Activated CD4-positive, alpha-beta T cell treated with anti-CD3 and anti-CD28 coated beads for 36 hours (primary cell): ENCODE measurements at regions not wholly inside any gene's neighbourhood (a gene's known extent, or its start where the extent isn't known, plus 50 kb on each side); places are given as distances from the start of the nearest gene placed in this dataset.

Experiments
- ATAC-seq: fragments of 200-7000 bp; cut with Tn5 transposase; one replicate; pipeline ENCODE4 v1.10.0; 2021; ENCODE audit warnings: mild to moderate bottlenecking, moderate library complexity
- CTCF ChIA-PET: fragments of 350-600 bp; sonication (Branson Sonifier 250); formaldehyde crosslinking; loops from one replicate; lab custom pipeline; 2021; ENCODE audit warnings: antibody characterized with exemption; lab: Charles Lee
- POLR2A ChIA-PET: fragments of 350-600 bp; sonication (Branson Sonifier 250); formaldehyde crosslinking; loops from one replicate; lab custom pipeline; 2021; ENCODE audit warnings: antibody characterized with exemption, inconsistent platforms; lab: Charles Lee
- DNase-seq: peaks from one replicate; pipeline ENCODE4 v3.0.0-alpha.2; 2020
- H3K27ac Mint-ChIP-seq: one replicate; pipeline ENCODE4 v1.8.0; 2021; ENCODE audit warnings: mixed read lengths
- H3K27me3 Mint-ChIP-seq: one replicate; pipeline ENCODE4 v1.8.0; 2021; ENCODE audit warnings: mixed read lengths
- H3K36me3 Mint-ChIP-seq: one replicate; pipeline ENCODE4 v1.8.0; 2021; ENCODE audit warnings: low read depth, mixed read lengths
- H3K4me1 Mint-ChIP-seq: one replicate; pipeline ENCODE4 v1.8.0; 2021; ENCODE audit warnings: mixed read lengths
- H3K4me3 Mint-ChIP-seq: one replicate; pipeline ENCODE4 v1.8.0; 2021; ENCODE audit warnings: mild to moderate bottlenecking, moderate library complexity, mixed read lengths
- H3K9me3 Mint-ChIP-seq: one replicate; pipeline ENCODE4 v1.8.0; 2021; ENCODE audit warnings: low read depth, mixed read lengths
- intact Hi-C, 2 experiments: fragments of 100-400 bp; cut with DNase I in 1 of 2; cut with micrococcal nuclease in 1 of 2; formaldehyde crosslinking; loops; one replicate each; pipeline versions ENCODE4 v1.14.2 to v1.15.1; 2022 to 2024; cut with DNase I, micrococcal nuclease

- H3K27ac Mint-ChIP-seq = no peak overlapping the region
- CTCF ChIA-PET = no interaction called here
Observed at GRCh38 chr15:62708470-62708869, 334.1 kb upstream of the TPM1 start.

GRCh38 chr15:62709261-62709660 is 333.3 kb upstream of the TPM1 start:
- Mint-ChIP-seq H3K36me3 (no peaks in the 10 kb centered on the region), H3K27ac (no peak overlapping the region), H3K4me3 (no peak overlapping the region), H3K4me1 (peaks cover 14% of the 10 kb centered on the region), H3K9me3 (no peaks in the 10 kb centered on the region), H3K27me3 (peaks cover 5% of the 10 kb centered on the region)
- CTCF ChIA-PET = no interaction called here
- POLR2A ChIA-PET = no interaction called here
- ATAC-seq = no peak
- intact Hi-C loops = no loop called here
- DNase-seq = no peak

More at GRCh38 chr15:62708470-62708869, 334.1 kb upstream of the TPM1 start:
- Mint-ChIP-seq H3K9me3 (no peaks in the 10 kb centered on the region), H3K36me3 (no peaks in the 10 kb centered on the region), H3K4me1 (peaks cover 14% of the 10 kb centered on the region), H3K27me3 (peaks cover 5% of the 10 kb centered on the region), H3K4me3 (no peak overlapping the region)
- intact Hi-C loops = no loop called here
- ATAC-seq = no peak
- no peak for DNase-seq
- POLR2A ChIA-PET = no interaction called here

- Mint-ChIP-seq H3K4me1 (peaks cover 14% of the 10 kb centered on the region), H3K4me3 (no peak overlapping the region)
- peak; percentile 98 for ATAC-seq
Observed at GRCh38 chr15:62711691-62712454, 330.7 kb upstream of the TPM1 start.

GRCh38 chr15:62712455-62712839 is 330.1 kb upstream of the TPM1 start:
- intact Hi-C loops = loop anchor here in 1 of 2 experiments (10.0 kb wide), 2 partner anchors 318 to 598 kb away; partner anchors contain the start of gene TLN2
- Mint-ChIP-seq H3K27me3 (peaks cover 5% of the 10 kb centered on the region), H3K9me3 (no peaks in the 10 kb centered on the region), H3K4me3 (no peak overlapping the region), H3K4me1 (peaks cover 14% of the 10 kb centered on the region), H3K27ac (peak overlapping the region; percentile 69), H3K36me3 (no peaks in the 10 kb centered on the region)
- ATAC-seq (peak; percentile 55), DNase-seq (peak; percentile 6)
- ChIA-PET CTCF (no interaction called here), POLR2A (no interaction called here)

More at GRCh38 chr15:62711691-62712454, 330.7 kb upstream of the TPM1 start:
- DNase-seq = peak; percentile 50
- no peaks in the 10 kb centered on the region for H3K36me3 Mint-ChIP-seq
- intact Hi-C loops = loop anchor here in 1 of 2 experiments (10.0 kb wide), 2 partner anchors 317 to 597 kb away; partner anchors contain the start of gene TLN2
- ChIA-PET POLR2A (no interaction called here), CTCF (no interaction called here)
- no peaks in the 10 kb centered on the region for H3K9me3 Mint-ChIP-seq
- H3K27me3 Mint-ChIP-seq = peaks cover 5% of the 10 kb centered on the region
- H3K27ac Mint-ChIP-seq = peak overlapping the region; percentile 69

- Mint-ChIP-seq H3K4me3 (no peak overlapping the region), H3K4me1 (peaks cover 14% of the 10 kb centered on the region), H3K27me3 (no peaks in the 10 kb centered on the region), H3K36me3 (no peaks in the 10 kb centered on the region), H3K27ac (no peak overlapping the region), H3K9me3 (no peaks in the 10 kb centered on the region)
- ChIA-PET CTCF (no interaction called here), POLR2A (no interaction called here)
- ATAC-seq (no peak), DNase-seq (no peak)
- intact Hi-C loops = loop anchor here in 1 of 2 experiments (10.0 kb wide), 2 partner anchors 321 to 601 kb away; partner anchors contain the start of gene TLN2
Observed at GRCh38 chr15:62715946-62716345, 326.6 kb upstream of the TPM1 start.

- H3K4me3 Mint-ChIP-seq = no peak overlapping the region
- ATAC-seq (no peak), DNase-seq (no peak)
- POLR2A ChIA-PET = no interaction called here
- no peaks in the 10 kb centered on the region for H3K9me3 Mint-ChIP-seq
- intact Hi-C loops = loop anchor here in 1 of 2 experiments (10.0 kb wide), 2 partner anchors 323 to 603 kb away; partner anchors contain the start of gene TLN2
- H3K27ac Mint-ChIP-seq = no peak overlapping the region
- CTCF ChIA-PET = interaction anchor here (1.0 kb wide), 1 partner anchor 25 kb away, joined by 3 read pairs; no protein-coding TSS in a partner anchor
- no peaks in the 10 kb centered on the region for H3K36me3 Mint-ChIP-seq
- H3K4me1 Mint-ChIP-seq = peaks cover 1% of the 10 kb centered on the region
- H3K27me3 Mint-ChIP-seq = no peaks in the 10 kb centered on the region
Observed at GRCh38 chr15:62717496-62717895, 325.1 kb upstream of the TPM1 start.

- no peak for DNase-seq
- ChIA-PET POLR2A (no interaction called here), CTCF (no interaction called here)
- H3K27me3 Mint-ChIP-seq = no peaks in the 10 kb centered on the region
- no peaks in the 10 kb centered on the region for H3K36me3 Mint-ChIP-seq
- H3K4me3 Mint-ChIP-seq = no peak overlapping the region
- intact Hi-C loops = loop anchor here in 1 of 2 experiments (10.0 kb wide), 2 partner anchors 325 to 605 kb away; partner anchors contain the start of gene TLN2
- no peak for ATAC-seq
- H3K4me1 Mint-ChIP-seq = no peaks in the 10 kb centered on the region
- H3K9me3 Mint-ChIP-seq = no peaks in the 10 kb centered on the region
- H3K27ac Mint-ChIP-seq = no peak overlapping the region
Observed at GRCh38 chr15:62719316-62719715, 323.2 kb upstream of the TPM1 start.

GRCh38 chr15:62722237-62722636 is 320.3 kb upstream of the TPM1 start:
- ChIA-PET CTCF (interaction anchor here (0.6 to 1.7 kb wide), 3 partner anchors 20 to 385 kb away, joined by 3 to 6 read pairs (median 3); no protein-coding TSS in a partner anchor), POLR2A (no interaction called here)
- DNase-seq (no peak), ATAC-seq (no peak)
- Mint-ChIP-seq H3K27ac (no peak overlapping the region), H3K27me3 (no peaks in the 10 kb centered on the region), H3K4me1 (no peaks in the 10 kb centered on the region), H3K9me3 (no peaks in the 10 kb centered on the region), H3K4me3 (no peak overlapping the region), H3K36me3 (no peaks in the 10 kb centered on the region)
- intact Hi-C loops = no loop called here

- ATAC-seq (no peak), DNase-seq (no peak)
- peaks cover 2% of the 10 kb centered on the region for H3K9me3 Mint-ChIP-seq
- no peaks in the 10 kb centered on the region for H3K36me3 Mint-ChIP-seq
- ChIA-PET POLR2A (no interaction called here), CTCF (no interaction called here)
- H3K27me3 Mint-ChIP-seq = peaks cover 11% of the 10 kb centered on the region
- no peak overlapping the region for H3K27ac Mint-ChIP-seq
- intact Hi-C loops = no loop called here
- no peaks in the 10 kb centered on the region for H3K4me1 Mint-ChIP-seq
- H3K4me3 Mint-ChIP-seq = no peak overlapping the region
Observed at GRCh38 chr15:62726461-62726860, 316.1 kb upstream of the TPM1 start.

GRCh38 chr15:62727501-62727900 is 315.0 kb upstream of the TPM1 start:
- Mint-ChIP-seq H3K4me1 (no peaks in the 10 kb centered on the region), H3K27me3 (peaks cover 16% of the 10 kb centered on the region), H3K9me3 (peaks cover 2% of the 10 kb centered on the region), H3K4me3 (no peak overlapping the region), H3K36me3 (no peaks in the 10 kb centered on the region), H3K27ac (no peak overlapping the region)
- intact Hi-C loops = no loop called here
- CTCF ChIA-PET = interaction anchor here (1.4 to 1.6 kb wide), 3 partner anchors 11 to 15 kb away, joined by 3 to 5 read pairs (median 4); no protein-coding TSS in a partner anchor
- POLR2A ChIA-PET = no interaction called here
- ATAC-seq (no peak), DNase-seq (no peak)

- intact Hi-C loops = no loop called here
- Mint-ChIP-seq H3K4me3 (no peak overlapping the region), H3K27me3 (peaks cover 22% of the 10 kb centered on the region), H3K36me3 (no peaks in the 10 kb centered on the region), H3K27ac (no peak overlapping the region), H3K4me1 (no peaks in the 10 kb centered on the region), H3K9me3 (peaks cover 2% of the 10 kb centered on the region)
- ATAC-seq (no peak), DNase-seq (no peak)
- CTCF ChIA-PET = interaction anchor here (1.0 kb wide), 1 partner anchor 11 kb away, joined by 5 read pairs; no protein-coding TSS in a partner anchor
- POLR2A ChIA-PET = no interaction called here
Observed at GRCh38 chr15:62730825-62731224, 311.7 kb upstream of the TPM1 start.

GRCh38 chr15:62732078-62732477 is 310.5 kb upstream of the TPM1 start:
- ChIA-PET CTCF (interaction anchor here (3.8 kb wide), 1 partner anchor 10 kb away, joined by 22 read pairs; no protein-coding TSS in a partner anchor), POLR2A (no interaction called here)
- Mint-ChIP-seq H3K9me3 (peaks cover 2% of the 10 kb centered on the region), H3K4me1 (no peaks in the 10 kb centered on the region), H3K4me3 (no peak overlapping the region), H3K27ac (no peak overlapping the region), H3K36me3 (no peaks in the 10 kb centered on the region), H3K27me3 (peaks cover 22% of the 10 kb centered on the region)
- no peak for DNase-seq
- no peak for ATAC-seq
- intact Hi-C loops = no loop called here
